HepG2 (cell line): ENCODE measurements at regions not wholly inside any gene's neighbourhood (a gene's known extent, or its start where the extent isn't known, plus 50 kb on each side); places are given as distances from the start of the nearest gene placed in this dataset.

ENCODE experiments used
- ATAC-seq: fragments of 200-7000 bp; cut with Tn5 transposase; 3 replicates; pipeline ENCODE4 v1.9.1; 2020; ENCODE audit warnings: mild to moderate bottlenecking, moderate library complexity
- BruUV-seq: library from RNA; stranded (reverse); fragments of 400-500 nt; replicated peaks from 2 replicates; lab custom pipeline; 2021; lab: Mats Ljungman, UMichigan
- CTCF ChIA-PET: fragments of 300-600 bp; formaldehyde crosslinking; extraction: SDS; loops from one replicate; lab custom pipeline; 2021; ENCODE audit warnings: low total read pairs, inconsistent platforms, low intra/inter-chr PET ratio; lab: Yijun Ruan, JAX
- POLR2A ChIA-PET: fragments of 350-600 bp; sonication (Branson Sonifier 250); formaldehyde crosslinking; loops from one replicate; lab custom pipeline; 2020; ENCODE audit warnings: antibody characterized with exemption, inconsistent platforms; lab: Yijun Ruan, JAX
- DNase-seq: peaks from one replicate; pipeline ENCODE4 v3.0.0-alpha.2; 2015; ENCODE audit warnings: low spot score
- FAIRE-seq: peaks from 3 replicates; lab custom pipeline; 2011; peaks lifted over from hg19 to GRCh38; lab: Jason Lieb, UNC
- H2AFZ ChIP-seq: one replicate; pipeline ENCODE4 v1.6.1; 2011; ENCODE audit warnings: low read length, inconsistent platforms
- H3K27ac ChIP-seq: fragments of 300-600 bp; 3 replicates; pipeline ENCODE4 v1.8.0; 2011; ENCODE audit warnings: mixed run types, mild to moderate bottlenecking, mixed read lengths, low read length, inconsistent platforms; ENCODE audit not compliant: insufficient read depth; ENCODE audit errors: extremely low read length
- H3K27me3 ChIP-seq, 2 experiments: fragments of 200-600 bp in 1 of 2; 2 replicates in 1 of 2; 3 replicates in 1 of 2; pipeline versions ENCODE4 v1.6.0 to v1.8.0; 2011; ENCODE audit warnings: low read length in 2 of 2, mild to moderate bottlenecking in 2 of 2, moderate library complexity in 2 of 2, inconsistent platforms in 1 of 2; ENCODE audit not compliant: insufficient read depth in 2 of 2, control insufficient read depth in 1 of 2
- H3K36me3 ChIP-seq, 2 experiments: fragments of 200-600 bp in 1 of 2; replicated peaks in 1 of 2; 2 replicates in 1 of 2; 3 replicates in 1 of 2; pipeline versions ENCODE4 v1.5.1 to v1.8.0; 2011; ENCODE audit warnings: low read length in 2 of 2, inconsistent platforms in 1 of 2; ENCODE audit not compliant: insufficient read depth in 2 of 2, control insufficient read depth in 1 of 2
- H3K4me1 ChIP-seq: 2 replicates; pipeline ENCODE4 v1.5.1; 2012; ENCODE audit warnings: low read length, inconsistent platforms; ENCODE audit not compliant: insufficient read depth
- H3K4me2 ChIP-seq: 2 replicates; pipeline ENCODE4 v1.6.0; 2011; ENCODE audit warnings: low read depth, low read length, inconsistent platforms
- H3K4me3 ChIP-seq, 3 experiments: fragments of 200-600 bp in 1 of 3; sonication (generic), shearing (Covaris generic) in 1 of 3; replicated peaks in 1 of 3; 2 replicates each; pipeline ENCODE4 v1.5.1; 2011 to 2016; ENCODE audit warnings: low read length in 3 of 3, inconsistent platforms in 2 of 3, low read depth in 2 of 3, mild to moderate bottlenecking in 2 of 3, control low read depth in 1 of 3, mixed read lengths in 1 of 3; ENCODE audit not compliant: insufficient read depth in 1 of 3
- H3K79me2 ChIP-seq: one replicate; pipeline ENCODE4 v1.6.1; 2011; ENCODE audit warnings: low read length, inconsistent platforms; ENCODE audit not compliant: insufficient read depth
- H3K9ac ChIP-seq: 2 replicates; pipeline ENCODE4 v1.6.0; 2011; ENCODE audit warnings: mild to moderate bottlenecking, low read depth, low read length, inconsistent platforms; ENCODE audit not compliant: insufficient read depth
- H3K9me3 ChIP-seq: 2 replicates; pipeline ENCODE4 v1.5.1; 2012; ENCODE audit warnings: mild to moderate bottlenecking, low read length
- H4K20me1 ChIP-seq: 2 replicates; pipeline ENCODE4 v1.6.0; 2011; ENCODE audit warnings: inconsistent platforms, mild to moderate bottlenecking, low read length, moderate library complexity; ENCODE audit not compliant: insufficient read depth
- AGO1 ChIP-seq: fragments of 200-400 bp; formaldehyde crosslinking; IDR thresholded peaks from 2 replicates; pipeline ENCODE4 v1.6.1; 2017; ENCODE audit warnings: mild to moderate bottlenecking, low read depth, low read length, moderate library complexity; ENCODE audit not compliant: poor library complexity, severe bottlenecking
- HDAC2 ChIP-seq: sonication (generic); formaldehyde crosslinking; IDR thresholded peaks from 2 replicates; pipeline ENCODE4 v1.4.0; 2020; ENCODE audit warnings: missing genetic modification reagents
- LCORL ChIP-seq, 2 experiments: fragments of 450-650 bp in 1 of 2; sonication (generic) in 1 of 2; formaldehyde crosslinking in 1 of 2; IDR thresholded peaks; 2 replicates each; pipeline versions ENCODE4 v1.5.0 to v1.6.1; 2017 to 2020; ENCODE audit warnings: antibody characterized with exemption in 1 of 2, missing genetic modification reagents in 1 of 2
- MED13 ChIP-seq: sonication (generic); formaldehyde crosslinking; IDR thresholded peaks from 2 replicates; pipeline ENCODE4 v1.5.0; 2020; ENCODE audit warnings: missing genetic modification reagents
- NFKB2 ChIP-seq: sonication (generic); formaldehyde crosslinking; IDR thresholded peaks from 2 replicates; pipeline ENCODE4 v1.4.0; 2020; ENCODE audit warnings: missing genetic modification reagents, borderline replicate concordance
- THAP11 ChIP-seq: IDR thresholded peaks from 2 replicates; pipeline ENCODE4 v1.6.1; 2016; ENCODE audit warnings: missing biosample characterization, missing genetic modification reagents
- ZFP82 ChIP-seq: sonication (generic); formaldehyde crosslinking; IDR thresholded peaks from 2 replicates; pipeline ENCODE4 v1.5.1; 2020; ENCODE audit warnings: mild to moderate bottlenecking, missing genetic modification reagents, borderline replicate concordance
- ZNF317 ChIP-seq: sonication (generic); formaldehyde crosslinking; IDR thresholded peaks from 2 replicates; pipeline ENCODE4 v1.5.0; 2020; ENCODE audit warnings: mild to moderate bottlenecking, missing genetic modification reagents
- ZNF878 ChIP-seq: sonication (generic); formaldehyde crosslinking; IDR thresholded peaks from 2 replicates; pipeline ENCODE4 v1.8.1; 2023; ENCODE audit warnings: mild to moderate bottlenecking, missing genetic modification reagents, moderate library complexity
- WGBS: methylation state at CpG from one replicate; pipeline ENCODE4 v1.1.6; 2017; ENCODE audit warnings: low lambda C conversion rate; 5-methylcytosine and 5-hydroxymethylcytosine counted together
- in situ Hi-C: cut with HindIII; loops from 2 replicates; pipeline ENCODE4 v1.10.0; 2017; ENCODE audit warnings: low pct_unique_long_range_greater_than_20kb; ENCODE audit not compliant: extremely low pct_ligation_motif_present
- intact Hi-C: fragments of 100-400 bp; cut with micrococcal nuclease; formaldehyde crosslinking; loops from one replicate; pipeline ENCODE4 v1.10.0; 2022; ENCODE audit not compliant: unreplicated experiment
- TF ChIP-seq, protein P1 (sequence below), 2 experiments: sonication (generic) in 1 of 2; formaldehyde crosslinking in 1 of 2; IDR thresholded peaks; 2 replicates each; pipeline versions ENCODE4 v1.6.1 to v1.9.0; 2014 to 2022; ENCODE audit warnings: antibody characterized with exemption in 1 of 2, borderline replicate concordance in 1 of 2, inconsistent platforms in 1 of 2, low read depth in 1 of 2, missing genetic modification reagents in 1 of 2

DNA sequence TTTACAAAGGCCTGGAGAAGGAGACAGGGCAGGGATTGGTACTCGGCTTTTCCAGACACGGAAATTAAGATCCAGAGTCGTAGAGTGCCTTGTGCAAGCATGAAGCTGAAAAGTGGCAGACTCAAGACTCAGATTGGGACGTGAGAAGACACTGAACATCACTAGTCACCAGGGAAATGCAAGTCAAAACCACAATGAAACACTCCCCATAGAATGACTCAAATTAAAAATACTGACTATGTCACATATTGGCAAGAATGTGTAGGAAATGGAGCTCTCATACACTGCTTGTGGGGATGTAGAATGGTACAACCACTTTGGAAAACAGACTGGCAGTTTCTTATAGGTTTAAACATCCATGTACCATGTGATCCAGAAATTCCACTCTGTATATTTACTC lies 472.0 kb downstream of the RPS24 start:
- Histone ChIP-seq H3K9ac (no peak overlapping the region), H3K36me3 (no peaks in the 10 kb centered on the region)
- TF ChIP-seq ZFP82 (CRISPR knock-in tag) (no peak), ZNF317 (CRISPR knock-in tag) (no peak), HDAC2 (CRISPR knock-in tag) (no peak), AGO1 (no peak), ZNF878 (CRISPR knock-in tag) (no peak), NFKB2 (no peak), LCORL (IDR thresholded peaks at IDR 0.05) (no peak), LCORL (CRISPR knock-in tag; IDR thresholded peaks at IDR 0.05) (no peak), MED13 (no peak), THAP11 (CRISPR knock-in tag) (no peak)
- TF ChIP-seq, protein P1, sequence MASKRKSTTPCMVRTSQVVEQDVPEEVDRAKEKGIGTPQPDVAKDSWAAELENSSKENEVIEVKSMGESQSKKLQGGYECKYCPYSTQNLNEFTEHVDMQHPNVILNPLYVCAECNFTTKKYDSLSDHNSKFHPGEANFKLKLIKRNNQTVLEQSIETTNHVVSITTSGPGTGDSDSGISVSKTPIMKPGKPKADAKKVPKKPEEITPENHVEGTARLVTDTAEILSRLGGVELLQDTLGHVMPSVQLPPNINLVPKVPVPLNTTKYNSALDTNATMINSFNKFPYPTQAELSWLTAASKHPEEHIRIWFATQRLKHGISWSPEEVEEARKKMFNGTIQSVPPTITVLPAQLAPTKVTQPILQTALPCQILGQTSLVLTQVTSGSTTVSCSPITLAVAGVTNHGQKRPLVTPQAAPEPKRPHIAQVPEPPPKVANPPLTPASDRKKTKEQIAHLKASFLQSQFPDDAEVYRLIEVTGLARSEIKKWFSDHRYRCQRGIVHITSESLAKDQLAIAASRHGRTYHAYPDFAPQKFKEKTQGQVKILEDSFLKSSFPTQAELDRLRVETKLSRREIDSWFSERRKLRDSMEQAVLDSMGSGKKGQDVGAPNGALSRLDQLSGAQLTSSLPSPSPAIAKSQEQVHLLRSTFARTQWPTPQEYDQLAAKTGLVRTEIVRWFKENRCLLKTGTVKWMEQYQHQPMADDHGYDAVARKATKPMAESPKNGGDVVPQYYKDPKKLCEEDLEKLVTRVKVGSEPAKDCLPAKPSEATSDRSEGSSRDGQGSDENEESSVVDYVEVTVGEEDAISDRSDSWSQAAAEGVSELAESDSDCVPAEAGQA (IDR thresholded peaks at IDR 0.05; ENCODE audit: low read depth), result no peak
- TF ChIP-seq, protein P1 (CRISPR knock-in tag; IDR thresholded peaks at IDR 0.05; ENCODE audit: borderline replicate concordance), result no peak
- TF ChIP-seq, all 625 proteins: peak for 0
- Histone ChIP-seq H3K27me3 (no peaks in the 10 kb centered on the region), H3K9me3 (no peaks in the 10 kb centered on the region), H2AFZ (no peak overlapping the region), H3K79me2 (no peaks in the 10 kb centered on the region), H3K27ac (no peak overlapping the region), H3K4me2 (no peak overlapping the region), H3K4me3 (no peak overlapping the region), H3K4me1 (peaks cover 17% of the 10 kb centered on the region), H4K20me1 (no peaks in the 10 kb centered on the region)
- WGBS, result 84% methylated on average over 4 of the region's 4 CpGs
- DNase-seq (no peak), FAIRE-seq (no peak), ATAC-seq (no peak)
- ChIA-PET POLR2A (no interaction called here), CTCF (no interaction called here)
- BruUV-seq, result no TSS peak
- in situ Hi-C loops, result no loop called here
- intact Hi-C loops, result no loop called here
